ENCODE measurements at regions not wholly inside any gene's neighbourhood (a gene's known extent, or its start where the extent isn't known, plus 50 kb on each side); places are given as distances from the start of the nearest gene placed in this dataset.

DNA sequence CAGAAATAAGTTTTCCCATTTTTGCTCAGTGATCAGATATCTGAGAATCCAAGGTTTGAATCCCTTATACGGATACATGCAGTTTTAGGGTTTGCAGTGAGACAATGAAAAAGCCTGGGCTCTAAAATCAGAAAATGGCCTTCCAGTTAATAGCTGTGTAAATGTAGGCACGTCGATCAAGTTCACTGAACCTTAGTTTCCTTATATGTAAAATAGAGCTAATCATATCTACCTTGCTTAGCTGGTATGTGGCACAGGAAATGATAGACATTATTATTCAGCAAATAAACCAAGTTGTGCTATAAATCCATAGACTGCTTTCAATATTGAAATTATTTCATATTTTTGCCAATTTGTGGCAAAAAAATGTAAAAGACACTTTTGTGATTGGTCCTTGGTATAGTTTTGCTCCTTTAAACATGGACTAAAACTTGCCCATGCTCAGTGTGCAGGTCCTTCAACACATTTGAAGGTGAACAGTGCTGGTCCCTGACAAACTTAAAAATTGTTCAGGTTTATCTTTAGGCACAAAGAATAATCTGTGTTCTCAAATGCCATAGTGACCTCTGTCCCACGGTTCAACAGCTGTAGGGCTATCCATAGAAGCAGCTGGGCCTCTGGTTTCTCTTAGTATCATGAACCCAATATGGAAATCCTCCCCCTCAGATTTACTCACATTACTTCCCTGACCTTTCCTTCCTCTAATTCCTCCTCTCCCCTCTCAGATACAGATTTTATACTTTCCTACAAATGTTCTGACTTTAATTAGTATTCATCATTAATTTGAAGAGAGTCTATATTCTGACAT is 51.0 kb downstream of the CCDC54 start:
- WGBS (ENCODE audit: insufficient coverage, insufficient replicate concordance, low lambda C conversion rate, missing lambda C conversion rate), result 37% methylated on average over 4 of the region's 4 CpGs
- ATAC-seq, result no peak
- no TSS peak for BruUV-seq (replicated peaks)
- H3K9ac ChIP-seq (ENCODE audit: control insufficient read depth, insufficient read depth, low read length), result no peak overlapping the region
- DNase-seq (ENCODE audit: low read depth, low spot score), result no peak
- H3K9me3 ChIP-seq (replicated peaks; ENCODE audit: control insufficient read depth, insufficient read depth, low read length), result no peaks in the 10 kb centered on the region
- no peaks in the 10 kb centered on the region for H3K79me2 ChIP-seq (ENCODE audit: control insufficient read depth, insufficient read depth, low read length)
- H3K4me3 ChIP-seq, result no peak overlapping the region
- TF ChIP-seq, protein P1, sequence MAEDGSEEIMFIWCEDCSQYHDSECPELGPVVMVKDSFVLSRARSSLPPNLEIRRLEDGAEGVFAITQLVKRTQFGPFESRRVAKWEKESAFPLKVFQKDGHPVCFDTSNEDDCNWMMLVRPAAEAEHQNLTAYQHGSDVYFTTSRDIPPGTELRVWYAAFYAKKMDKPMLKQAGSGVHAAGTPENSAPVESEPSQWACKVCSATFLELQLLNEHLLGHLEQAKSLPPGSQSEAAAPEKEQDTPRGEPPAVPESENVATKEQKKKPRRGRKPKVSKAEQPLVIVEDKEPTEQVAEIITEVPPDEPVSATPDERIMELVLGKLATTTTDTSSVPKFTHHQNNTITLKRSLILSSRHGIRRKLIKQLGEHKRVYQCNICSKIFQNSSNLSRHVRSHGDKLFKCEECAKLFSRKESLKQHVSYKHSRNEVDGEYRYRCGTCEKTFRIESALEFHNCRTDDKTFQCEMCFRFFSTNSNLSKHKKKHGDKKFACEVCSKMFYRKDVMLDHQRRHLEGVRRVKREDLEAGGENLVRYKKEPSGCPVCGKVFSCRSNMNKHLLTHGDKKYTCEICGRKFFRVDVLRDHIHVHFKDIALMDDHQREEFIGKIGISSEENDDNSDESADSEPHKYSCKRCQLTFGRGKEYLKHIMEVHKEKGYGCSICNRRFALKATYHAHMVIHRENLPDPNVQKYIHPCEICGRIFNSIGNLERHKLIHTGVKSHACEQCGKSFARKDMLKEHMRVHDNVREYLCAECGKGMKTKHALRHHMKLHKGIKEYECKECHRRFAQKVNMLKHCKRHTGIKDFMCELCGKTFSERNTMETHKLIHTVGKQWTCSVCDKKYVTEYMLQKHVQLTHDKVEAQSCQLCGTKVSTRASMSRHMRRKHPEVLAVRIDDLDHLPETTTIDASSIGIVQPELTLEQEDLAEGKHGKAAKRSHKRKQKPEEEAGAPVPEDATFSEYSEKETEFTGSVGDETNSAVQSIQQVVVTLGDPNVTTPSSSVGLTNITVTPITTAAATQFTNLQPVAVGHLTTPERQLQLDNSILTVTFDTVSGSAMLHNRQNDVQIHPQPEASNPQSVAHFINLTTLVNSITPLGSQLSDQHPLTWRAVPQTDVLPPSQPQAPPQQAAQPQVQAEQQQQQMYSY (CRISPR knock-in tag; IDR thresholded peaks at IDR 0.05), result no peak
- TF ChIP-seq, protein P2, sequence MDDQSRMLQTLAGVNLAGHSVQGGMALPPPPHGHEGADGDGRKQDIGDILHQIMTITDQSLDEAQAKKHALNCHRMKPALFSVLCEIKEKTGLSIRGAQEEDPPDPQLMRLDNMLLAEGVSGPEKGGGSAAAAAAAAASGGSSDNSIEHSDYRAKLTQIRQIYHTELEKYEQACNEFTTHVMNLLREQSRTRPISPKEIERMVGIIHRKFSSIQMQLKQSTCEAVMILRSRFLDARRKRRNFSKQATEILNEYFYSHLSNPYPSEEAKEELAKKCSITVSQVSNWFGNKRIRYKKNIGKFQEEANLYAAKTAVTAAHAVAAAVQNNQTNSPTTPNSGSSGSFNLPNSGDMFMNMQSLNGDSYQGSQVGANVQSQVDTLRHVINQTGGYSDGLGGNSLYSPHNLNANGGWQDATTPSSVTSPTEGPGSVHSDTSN (IDR thresholded peaks at IDR 0.05; ENCODE audit: insufficient replicate concordance, low read depth, low read length), result no peak
- TF ChIP-seq HDAC6 (IDR thresholded peaks at IDR 0.05; ENCODE audit: unreplicated experiment) (no peak), DPF2 (IDR thresholded peaks at IDR 0.05) (no peak), SMARCA5 (IDR thresholded peaks at IDR 0.05) (no peak), KLF5 (IDR thresholded peaks at IDR 0.05; ENCODE audit: partially characterized antibody) (no peak), LARP7 (IDR thresholded peaks at IDR 0.05) (no peak), EED (IDR thresholded peaks at IDR 0.05; ENCODE audit: low read depth) (no peak), NR2C1 (IDR thresholded peaks at IDR 0.05) (no peak), JUNB (IDR thresholded peaks at IDR 0.05) (no peak)
- TF ChIP-seq, protein P3, sequence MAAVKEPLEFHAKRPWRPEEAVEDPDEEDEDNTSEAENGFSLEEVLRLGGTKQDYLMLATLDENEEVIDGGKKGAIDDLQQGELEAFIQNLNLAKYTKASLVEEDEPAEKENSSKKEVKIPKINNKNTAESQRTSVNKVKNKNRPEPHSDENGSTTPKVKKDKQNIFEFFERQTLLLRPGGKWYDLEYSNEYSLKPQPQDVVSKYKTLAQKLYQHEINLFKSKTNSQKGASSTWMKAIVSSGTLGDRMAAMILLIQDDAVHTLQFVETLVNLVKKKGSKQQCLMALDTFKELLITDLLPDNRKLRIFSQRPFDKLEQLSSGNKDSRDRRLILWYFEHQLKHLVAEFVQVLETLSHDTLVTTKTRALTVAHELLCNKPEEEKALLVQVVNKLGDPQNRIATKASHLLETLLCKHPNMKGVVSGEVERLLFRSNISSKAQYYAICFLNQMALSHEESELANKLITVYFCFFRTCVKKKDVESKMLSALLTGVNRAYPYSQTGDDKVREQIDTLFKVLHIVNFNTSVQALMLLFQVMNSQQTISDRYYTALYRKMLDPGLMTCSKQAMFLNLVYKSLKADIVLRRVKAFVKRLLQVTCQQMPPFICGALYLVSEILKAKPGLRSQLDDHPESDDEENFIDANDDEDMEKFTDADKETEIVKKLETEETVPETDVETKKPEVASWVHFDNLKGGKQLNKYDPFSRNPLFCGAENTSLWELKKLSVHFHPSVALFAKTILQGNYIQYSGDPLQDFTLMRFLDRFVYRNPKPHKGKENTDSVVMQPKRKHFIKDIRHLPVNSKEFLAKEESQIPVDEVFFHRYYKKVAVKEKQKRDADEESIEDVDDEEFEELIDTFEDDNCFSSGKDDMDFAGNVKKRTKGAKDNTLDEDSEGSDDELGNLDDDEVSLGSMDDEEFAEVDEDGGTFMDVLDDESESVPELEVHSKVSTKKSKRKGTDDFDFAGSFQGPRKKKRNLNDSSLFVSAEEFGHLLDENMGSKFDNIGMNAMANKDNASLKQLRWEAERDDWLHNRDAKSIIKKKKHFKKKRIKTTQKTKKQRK (IDR thresholded peaks at IDR 0.05; ENCODE audit: low read depth, low read length), result no peak
- ChIA-PET CTCF (interaction anchor here (0.6 to 2.6 kb wide), 13 partner anchors 7 to 1366 kb away, joined by 3 to 9 read pairs (median 4); no protein-coding TSS in a partner anchor), RAD21 (ENCODE audit: unreplicated experiment) (interaction anchor here (1.3 kb wide), 2 partner anchors 7 to 43 kb away, joined by 3 read pairs; no protein-coding TSS in a partner anchor), POLR2A (no interaction called here), SMC1A (ENCODE audit: uncharacterized antibody, unreplicated experiment) (interaction anchor here (0.7 to 1.2 kb wide), 4 partner anchors 17 to 467 kb away, joined by 3 to 8 read pairs (median 3); no protein-coding TSS in a partner anchor)
- H3K27ac ChIP-seq (ENCODE audit: control insufficient read depth, insufficient read depth), result no peak overlapping the region
- H3K36me3 ChIP-seq (ENCODE audit: control insufficient read depth in 2 of 2, insufficient read depth in 2 of 2, low read length in 1 of 2), result no peaks in the 10 kb centered on the region
- FAIRE-seq, result peak; percentile 65
- in situ Hi-C loops (cut with MboI) (no loop called here), intact Hi-C loops (cut with micrococcal nuclease; ENCODE audit: unreplicated experiment) (loop anchor here (2.0 kb wide), 1 partner anchor 191 kb away; no protein-coding TSS in a partner anchor)
- H2AFZ ChIP-seq (ENCODE audit: control insufficient read depth, low read depth, low read length), result no peak overlapping the region
- no peaks in the 10 kb centered on the region for H4K20me1 ChIP-seq (ENCODE audit: control insufficient read depth, insufficient read depth)
- no peak overlapping the region for H3K4me2 ChIP-seq (ENCODE audit: control insufficient read depth, insufficient read depth)
- peaks cover 0 to 3% of the 10 kb centered on the region in 2 experiments; a peak in 3 of 4 replicates for H3K27me3 ChIP-seq (replicated peaks in 1 of 2; ENCODE audit: control insufficient read depth in 2 of 2, insufficient read depth in 2 of 2, low read length in 1 of 2)
- H3K4me1 ChIP-seq (ENCODE audit: control insufficient read depth, insufficient read depth, low read length), result no peaks in the 10 kb centered on the region; the same call in 1 of the 2 replicates

Data from GM12878 (cell line).